H1 (cell line): ENCODE measurements at regions not wholly inside any gene's neighbourhood (a gene's known extent, or its start where the extent isn't known, plus 50 kb on each side); places are given as distances from the start of the nearest gene placed in this dataset.

Source experiments
- ATF2 ChIP-seq: IDR thresholded peaks from 2 replicates; pipeline ENCODE4 v1.6.1; 2012; ENCODE audit warnings: low read length, inconsistent platforms
- ATF3 ChIP-seq: IDR thresholded peaks from 2 replicates; pipeline ENCODE4 v1.6.1; 2011; ENCODE audit warnings: low read depth, mild to moderate bottlenecking, low read length; ENCODE audit not compliant: insufficient read depth
- GTF2F1 ChIP-seq: IDR thresholded peaks from 2 replicates; pipeline ENCODE4 v1.6.1; 2012; ENCODE audit warnings: low read depth, low read length, improper control_type of control experiment, borderline replicate concordance

DNA sequence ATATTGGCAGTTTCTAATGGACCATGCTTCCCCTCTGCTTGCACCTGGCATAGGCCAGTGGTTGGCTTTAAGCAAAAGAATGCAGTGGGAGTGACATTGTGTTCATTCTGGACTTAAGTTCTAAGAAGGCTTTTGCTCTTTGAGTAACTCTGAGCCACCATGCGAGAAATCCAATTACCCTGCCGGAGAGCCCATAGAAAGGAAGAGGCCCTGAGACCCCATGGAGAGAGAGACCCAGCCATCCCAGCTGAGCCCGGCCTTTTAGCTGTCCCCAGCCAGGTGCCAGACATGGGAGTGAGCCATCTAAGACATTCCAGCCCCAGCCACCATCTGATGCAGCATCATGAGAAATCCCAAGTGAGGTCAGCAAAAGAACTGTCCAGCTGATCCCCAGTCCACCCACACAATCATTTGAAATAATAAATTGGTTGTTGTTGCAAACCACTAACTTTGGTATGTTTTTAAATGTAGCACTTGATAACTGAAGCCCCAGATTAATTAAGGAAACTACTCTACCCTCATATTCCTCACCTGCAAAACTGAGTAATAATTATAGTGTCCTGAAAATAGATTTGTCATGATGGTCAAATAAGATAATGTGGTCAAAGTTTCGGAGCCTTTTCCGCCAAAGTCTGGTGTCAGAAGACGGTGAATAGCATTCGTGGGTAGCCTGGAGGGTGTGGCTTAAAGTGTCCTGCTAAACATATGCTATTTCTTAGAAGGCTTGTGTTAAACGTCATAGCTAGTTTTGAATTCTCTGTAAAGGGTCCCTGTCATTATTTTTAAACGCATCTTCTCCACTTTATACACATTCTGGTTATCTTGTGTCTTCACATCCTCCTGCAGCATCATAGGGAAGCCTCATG lies 166.6 kb upstream of the PELI2 start (continued):
- TF ChIP-seq ATF2: no peak
- TF ChIP-seq GTF2F1: no peak
- TF ChIP-seq ATF3: no peak
- TF ChIP-seq, all 59 proteins: peak for 0
